Transverse colon (tissue), 4 donors: ENCODE measurements at regions not wholly inside any gene's neighbourhood (a gene's known extent, or its start where the extent isn't known, plus 50 kb on each side); places are given as distances from the start of the nearest gene placed in this dataset.

Experiments
- POLR2A ChIP-seq: fragments of 450-650 bp; IDR thresholded peaks from one replicate; pipeline ENCODE4 v1.6.1; 2016; ENCODE audit warnings: antibody characterized with exemption, mild to moderate bottlenecking, moderate library complexity
- POLR2AphosphoS5 ChIP-seq, 3 donors: sonication (generic); formaldehyde crosslinking; IDR thresholded peaks; one replicate each; pipeline ENCODE4 v1.6.1; 2016; ENCODE audit warnings: antibody characterized with exemption in 3 of 3
- TF ChIP-seq, protein P1 (sequence below), 5 experiments: fragments of 200-600 bp in 3 of 5; fragments of 450-650 bp in 2 of 5; sonication (generic) in 3 of 5; IDR thresholded peaks; 1 replicate in 2 of 5; 2 replicates in 3 of 5; pipeline ENCODE4 v1.5.1; 2016 to 2017; ENCODE audit warnings: antibody characterized with exemption in 5 of 5, inconsistent platforms in 3 of 5, mild to moderate bottlenecking in 2 of 5, moderate library complexity in 1 of 5

DNA sequence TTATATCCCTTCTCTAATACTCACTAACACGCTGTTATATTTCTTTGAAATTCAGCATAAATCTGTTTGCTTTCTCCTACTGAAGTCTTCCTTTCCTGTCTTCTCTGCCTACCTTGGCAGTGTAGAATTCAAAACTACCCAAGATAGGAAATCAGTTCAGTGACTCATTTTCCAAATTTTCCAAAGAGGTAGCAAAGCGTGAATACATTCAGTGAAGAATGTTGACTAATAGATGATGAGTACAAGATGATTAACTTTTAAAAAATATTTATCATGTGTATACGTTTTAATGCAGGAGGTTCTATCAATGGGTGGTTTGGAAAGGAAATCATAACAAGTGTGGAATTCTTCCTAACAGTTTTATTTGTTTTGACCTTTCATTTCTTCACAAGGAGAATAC, 201.9 kb upstream of the SLC8A1 start:
- TF ChIP-seq, protein P1, sequence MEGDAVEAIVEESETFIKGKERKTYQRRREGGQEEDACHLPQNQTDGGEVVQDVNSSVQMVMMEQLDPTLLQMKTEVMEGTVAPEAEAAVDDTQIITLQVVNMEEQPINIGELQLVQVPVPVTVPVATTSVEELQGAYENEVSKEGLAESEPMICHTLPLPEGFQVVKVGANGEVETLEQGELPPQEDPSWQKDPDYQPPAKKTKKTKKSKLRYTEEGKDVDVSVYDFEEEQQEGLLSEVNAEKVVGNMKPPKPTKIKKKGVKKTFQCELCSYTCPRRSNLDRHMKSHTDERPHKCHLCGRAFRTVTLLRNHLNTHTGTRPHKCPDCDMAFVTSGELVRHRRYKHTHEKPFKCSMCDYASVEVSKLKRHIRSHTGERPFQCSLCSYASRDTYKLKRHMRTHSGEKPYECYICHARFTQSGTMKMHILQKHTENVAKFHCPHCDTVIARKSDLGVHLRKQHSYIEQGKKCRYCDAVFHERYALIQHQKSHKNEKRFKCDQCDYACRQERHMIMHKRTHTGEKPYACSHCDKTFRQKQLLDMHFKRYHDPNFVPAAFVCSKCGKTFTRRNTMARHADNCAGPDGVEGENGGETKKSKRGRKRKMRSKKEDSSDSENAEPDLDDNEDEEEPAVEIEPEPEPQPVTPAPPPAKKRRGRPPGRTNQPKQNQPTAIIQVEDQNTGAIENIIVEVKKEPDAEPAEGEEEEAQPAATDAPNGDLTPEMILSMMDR (IDR thresholded peaks at IDR 0.05): no peak
- TF ChIP-seq POLR2AphosphoS5 (IDR thresholded peaks at IDR 0.05) (no peak), POLR2A (no peak)
